HCT116 (cell line): ENCODE measurements at regions not wholly inside any gene's neighbourhood (a gene's known extent, or its start where the extent isn't known, plus 50 kb on each side); places are given as distances from the start of the nearest gene placed in this dataset.

Source experiments
- ATAC-seq: fragments of 200-7000 bp; cut with Tn5 transposase; 2 replicates; pipeline ENCODE4 v1.9.1; 2020; ENCODE audit warnings: mild to moderate bottlenecking, moderate library complexity
- BruUV-seq: library from RNA; stranded (reverse); fragments of 400-500 nt; replicated peaks from 2 replicates; lab custom pipeline; 2021; lab: Mats Ljungman, UMichigan
- CTCF ChIA-PET: fragments of 300-600 bp; sonication (Branson Sonifier 250); formaldehyde crosslinking; loops from one replicate; lab custom pipeline; 2021; ENCODE audit warnings: antibody characterized with exemption; lab: Charles Lee
- POLR2A ChIA-PET: fragments of 300-600, 350-600 bp; sonication (Branson Sonifier 250); formaldehyde crosslinking; loops from one replicate; lab custom pipeline; 2021; ENCODE audit warnings: antibody characterized with exemption; lab: Charles Lee
- RAD21 ChIA-PET, 2 experiments: fragments of 300-600 bp; sonication (Branson Sonifier 250); formaldehyde crosslinking; loops; one replicate each; lab custom pipeline; 2023; ENCODE audit warnings: low total read pairs in 2 of 2; ENCODE audit not compliant: uncharacterized antibody in 2 of 2, unreplicated experiment in 2 of 2, low non-redundant PET in 1 of 2; lab: Charles Lee
- DNase-seq: peaks from one replicate; pipeline ENCODE4 v3.0.0-alpha.2; 2010; ENCODE audit warnings: low read depth, low spot score
- H2AFZ ChIP-seq: fragments of 200-600 bp; shearing (Covaris generic), sonication (generic); 2 replicates; pipeline ENCODE4 v1.6.1; 2017; ENCODE audit warnings: low read depth, mixed run types, mixed read lengths, antibody characterized with exemption, low read length; ENCODE audit not compliant: poor library complexity, severe bottlenecking
- H3K27ac ChIP-seq: 2 replicates; pipeline ENCODE4 v1.5.1; 2012; ENCODE audit warnings: low read depth, low read length
- H3K27me3 ChIP-seq: fragments of 200-600 bp; sonication (generic); 2 replicates; pipeline ENCODE4 v1.6.1; 2016; ENCODE audit warnings: mixed run types, low read length, mixed read lengths; ENCODE audit not compliant: insufficient read depth
- H3K36me3 ChIP-seq, 2 experiments: fragments of 200-500 bp in 1 of 2; fragments of 200-600 bp in 1 of 2; sonication (Bioruptor generic) in 1 of 2; sonication (generic) in 1 of 2; 2 replicates each; pipeline versions ENCODE4 v1.5.1 to v1.6.1; 2014 to 2016; ENCODE audit warnings: low read length in 2 of 2, inconsistent platforms in 1 of 2, mixed read lengths in 1 of 2, mixed run types in 1 of 2; ENCODE audit not compliant: insufficient read depth in 2 of 2, control insufficient read depth in 1 of 2
- H3K4me1 ChIP-seq, 2 experiments: fragments of 200-600 bp in 1 of 2; sonication (generic) in 1 of 2; 2 replicates each; pipeline versions ENCODE4 v1.5.1 to v1.6.1; 2012 to 2017; ENCODE audit warnings: low read length in 2 of 2, inconsistent platforms in 1 of 2, mild to moderate bottlenecking in 1 of 2, mixed read lengths in 1 of 2, mixed run types in 1 of 2, moderate library complexity in 1 of 2; ENCODE audit not compliant: insufficient read depth in 2 of 2, control insufficient read depth in 1 of 2
- H3K4me2 ChIP-seq: fragments of 200-600 bp; sonication (generic); 2 replicates; pipeline ENCODE4 v1.6.1; 2017; ENCODE audit warnings: mixed run types, low read length, mixed read lengths
- H3K4me3 ChIP-seq, 2 experiments: fragments of 200-600 bp in 1 of 2; sonication (generic) in 1 of 2; replicated peaks in 1 of 2; 2 replicates each; pipeline ENCODE4 v1.5.1; 2011 to 2016; ENCODE audit warnings: low read length in 2 of 2, control low read depth in 1 of 2, low read depth in 1 of 2, mild to moderate bottlenecking in 1 of 2, mixed read lengths in 1 of 2, mixed run types in 1 of 2
- H3K79me2 ChIP-seq: fragments of 200-600 bp; sonication (generic); 2 replicates; pipeline ENCODE4 v1.6.1; 2017; ENCODE audit warnings: mild to moderate bottlenecking, mixed run types, low read length, moderate library complexity, mixed read lengths; ENCODE audit not compliant: insufficient read depth
- H3K9ac ChIP-seq: fragments of 200-600 bp; sonication (generic); 2 replicates; pipeline ENCODE4 v1.6.1; 2016; ENCODE audit warnings: low read length, mixed read lengths
- H3K9me2 ChIP-seq: fragments of 200-600 bp; sonication (generic), shearing (Covaris generic); 2 replicates; pipeline ENCODE4 v1.6.1; 2017; ENCODE audit warnings: mixed run types, mild to moderate bottlenecking, moderate library complexity; ENCODE audit not compliant: insufficient read depth
- H3K9me3 ChIP-seq, 2 experiments: fragments of 200-500 bp in 1 of 2; fragments of 200-600 bp in 1 of 2; sonication (Bioruptor generic) in 1 of 2; sonication (generic) in 1 of 2; 2 replicates each; pipeline ENCODE4 v1.6.1; 2014 to 2017; ENCODE audit warnings: low read length in 2 of 2, mixed read lengths in 2 of 2, inconsistent platforms in 1 of 2, low read depth in 1 of 2, mild to moderate bottlenecking in 1 of 2, mixed run types in 1 of 2, moderate library complexity in 1 of 2; ENCODE audit not compliant: control insufficient read depth in 1 of 2, insufficient read depth in 1 of 2
- H4K20me1 ChIP-seq: fragments of 200-600 bp; sonication (generic), shearing (Covaris generic); 2 replicates; pipeline ENCODE4 v1.6.1; 2017; ENCODE audit warnings: mixed run types, mild to moderate bottlenecking, moderate library complexity; ENCODE audit not compliant: insufficient read depth
- CTCF ChIP-seq, 3 experiments: fragments of 200-600 bp in 1 of 3; sonication (generic) in 1 of 3; IDR thresholded peaks in 2 of 3; conservative IDR thresholded peaks in 1 of 3; 2 replicates each; pipeline ENCODE4 v1.5.1; 2012 to 2017; ENCODE audit warnings: low read depth in 2 of 3, low read length in 2 of 3, antibody characterized with exemption in 1 of 3, borderline replicate concordance in 1 of 3, control low read depth in 1 of 3, mild to moderate bottlenecking in 1 of 3, mixed read lengths in 1 of 3, mixed run types in 1 of 3, moderate library complexity in 1 of 3; ENCODE audit not compliant: insufficient read depth in 1 of 3
- ELF1 ChIP-seq: IDR thresholded peaks from 2 replicates; pipeline ENCODE4 v1.6.1; 2012; ENCODE audit warnings: low read depth, borderline replicate concordance
- EZH2 ChIP-seq: fragments of 200-600 bp; sonication (generic); IDR thresholded peaks from 2 replicates; pipeline ENCODE4 v1.6.1; 2017; ENCODE audit warnings: antibody characterized with exemption, mixed run types
- POLR2A ChIP-seq: IDR thresholded peaks from 2 replicates; pipeline ENCODE4 v1.7.0; 2011; ENCODE audit warnings: borderline replicate concordance; ENCODE audit not compliant: insufficient read depth, insufficient read length; ENCODE audit errors: extremely low read depth
- RAD21 ChIP-seq: IDR thresholded peaks from 2 replicates; pipeline ENCODE4 v1.6.1; 2012; ENCODE audit warnings: low read depth, mild to moderate bottlenecking
- SIN3A ChIP-seq: IDR thresholded peaks from 2 replicates; pipeline ENCODE4 v1.6.1; 2012; ENCODE audit warnings: low read depth
- TCF7L2 ChIP-seq: IDR thresholded peaks from 2 replicates; pipeline ENCODE4 v1.7.0; 2011; ENCODE audit warnings: borderline replicate concordance, inconsistent platforms; ENCODE audit not compliant: insufficient read depth, insufficient read length; ENCODE audit errors: extremely low read depth
- YY1 ChIP-seq: IDR thresholded peaks from 2 replicates; pipeline ENCODE4 v1.6.1; 2011; ENCODE audit warnings: low read length, low read depth, moderate library complexity, mild to moderate bottlenecking; ENCODE audit not compliant: insufficient replicate concordance; ENCODE audit errors: extremely low read depth
- ZBTB33 ChIP-seq: IDR thresholded peaks from 2 replicates; pipeline ENCODE4 v1.6.1; 2011; ENCODE audit warnings: mild to moderate bottlenecking, low read length, moderate library complexity; ENCODE audit not compliant: insufficient replicate concordance; ENCODE audit errors: extremely low read depth
- ZFX ChIP-seq: fragments of 450-650 bp; IDR thresholded peaks from 2 replicates; pipeline ENCODE4 v1.6.1; 2017
- ZNF274 ChIP-seq: fragments of 200-500 bp; sonication (Bioruptor generic); IDR thresholded peaks from 2 replicates; pipeline ENCODE4 v1.6.1; 2014; ENCODE audit warnings: mild to moderate bottlenecking, low read depth, low read length, inconsistent platforms
- intact Hi-C: fragments of 100-400 bp; cut with micrococcal nuclease; formaldehyde crosslinking; loops from 2 replicates; pipeline ENCODE4 v1.10.0; 2022
- TF ChIP-seq, protein P1 (sequence below): IDR thresholded peaks from 2 replicates; pipeline ENCODE4 v1.6.1; 2012; ENCODE audit warnings: low read depth

DNA sequence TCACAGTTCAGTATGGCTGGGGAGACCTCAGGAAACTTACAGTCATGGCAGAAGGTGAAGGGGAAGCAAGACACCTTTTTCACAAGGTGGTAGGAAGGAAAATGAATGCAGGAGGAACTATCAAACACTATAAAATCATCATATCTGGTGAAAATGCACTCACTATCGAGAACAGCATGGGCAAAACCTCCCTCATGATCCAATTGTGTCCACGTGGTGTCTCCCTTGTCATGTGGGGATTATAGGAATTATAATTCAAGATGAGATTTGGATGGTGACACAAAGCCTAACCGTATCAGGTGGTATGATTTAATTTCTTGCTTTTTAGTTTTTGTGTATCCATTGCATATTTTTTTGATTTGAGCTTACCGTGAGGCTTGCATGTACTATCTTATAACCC is 133.2 kb upstream of the SYNCRIP start:
- no peak overlapping the region for H3K4me2 ChIP-seq
- CTCF ChIA-PET = no interaction called here
- no peaks in the 10 kb centered on the region for H3K4me1 ChIP-seq
- no peak overlapping the region for H2AFZ ChIP-seq
- no TSS peak for BruUV-seq
- ATAC-seq = peak; percentile 53; the same call in 1 of the 2 replicates
- H3K9me3 ChIP-seq = no peaks in the 10 kb centered on the region
- no peaks in the 10 kb centered on the region for H3K9me2 ChIP-seq
- H3K4me3 ChIP-seq = no peak overlapping the region
- no peaks in the 10 kb centered on the region for H4K20me1 ChIP-seq
- H3K36me3 ChIP-seq = no peaks in the 10 kb centered on the region
- TF ChIP-seq POLR2A = no peak
- TF ChIP-seq RAD21 = peak; percentile 27; the same call in 1 of the 2 replicates
- TF ChIP-seq ELF1 = no peak
- TF ChIP-seq, all 23 proteins: peak for 1
- ChIA-PET RAD21 (no interaction called here), POLR2A (no interaction called here)
- no peak overlapping the region for H3K27ac ChIP-seq
- no peaks in the 10 kb centered on the region; the same call in 1 of the 2 replicates for H3K27me3 ChIP-seq
- intact Hi-C loops = no loop called here
- no peaks in the 10 kb centered on the region for H3K79me2 ChIP-seq
- H3K9ac ChIP-seq = no peak overlapping the region
- no peak for DNase-seq

DNA sequence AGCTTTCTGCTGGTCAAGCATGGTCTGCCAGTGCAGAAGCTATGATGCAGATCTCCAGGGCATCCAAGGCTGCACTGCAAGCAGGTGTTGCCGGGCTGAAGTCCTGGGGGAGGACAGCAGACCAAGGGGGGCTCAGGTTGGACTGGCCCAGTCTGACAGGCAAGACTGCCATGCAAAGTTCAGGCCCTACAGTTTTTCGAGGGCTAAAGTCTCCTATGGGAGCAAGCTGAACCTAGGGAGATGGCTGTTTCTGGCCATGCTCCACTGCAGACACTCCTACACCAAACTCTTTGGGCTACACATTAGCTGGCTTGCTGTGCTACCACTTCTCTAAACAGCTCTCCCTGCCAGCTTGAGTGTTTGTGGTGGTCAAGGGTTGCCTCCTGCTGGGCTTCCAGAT is 130.0 kb upstream of the SYNCRIP start:
- ATAC-seq (no peak), DNase-seq (no peak)
- H3K36me3 ChIP-seq = no peaks in the 10 kb centered on the region
- intact Hi-C loops = no loop called here
- ChIA-PET POLR2A (no interaction called here), RAD21 (no interaction called here), CTCF (no interaction called here)
- H3K79me2 ChIP-seq = no peaks in the 10 kb centered on the region
- no peaks in the 10 kb centered on the region; the same call in 1 of the 2 replicates for H3K27me3 ChIP-seq
- no TSS peak for BruUV-seq
- H4K20me1 ChIP-seq = no peaks in the 10 kb centered on the region
- H3K4me3 ChIP-seq = no peak overlapping the region
- no peak overlapping the region for H3K9ac ChIP-seq
- H3K4me2 ChIP-seq = no peak overlapping the region
- H3K27ac ChIP-seq = no peak overlapping the region
- no peaks in the 10 kb centered on the region for H3K9me3 ChIP-seq
- H3K9me2 ChIP-seq = no peaks in the 10 kb centered on the region
- H2AFZ ChIP-seq = no peak overlapping the region
- H3K4me1 ChIP-seq = no peaks in the 10 kb centered on the region
- TF ChIP-seq CTCF (IDR thresholded peaks at IDR 0.05 in 2 of 3, conservative IDR thresholded peaks at IDR 0.05 in 1 of 3; ENCODE audit: borderline replicate concordance in 1 of 3, insufficient read depth in 1 of 3, low read depth in 2 of 3, low read length in 2 of 3) (no peak), ZBTB33 (no peak), ZNF274 (no peak), ZFX (no peak), YY1 (no peak), ELF1 (no peak), POLR2A (no peak), EZH2 (no peak), SIN3A (no peak), TCF7L2 (no peak)
- TF ChIP-seq, protein P1, sequence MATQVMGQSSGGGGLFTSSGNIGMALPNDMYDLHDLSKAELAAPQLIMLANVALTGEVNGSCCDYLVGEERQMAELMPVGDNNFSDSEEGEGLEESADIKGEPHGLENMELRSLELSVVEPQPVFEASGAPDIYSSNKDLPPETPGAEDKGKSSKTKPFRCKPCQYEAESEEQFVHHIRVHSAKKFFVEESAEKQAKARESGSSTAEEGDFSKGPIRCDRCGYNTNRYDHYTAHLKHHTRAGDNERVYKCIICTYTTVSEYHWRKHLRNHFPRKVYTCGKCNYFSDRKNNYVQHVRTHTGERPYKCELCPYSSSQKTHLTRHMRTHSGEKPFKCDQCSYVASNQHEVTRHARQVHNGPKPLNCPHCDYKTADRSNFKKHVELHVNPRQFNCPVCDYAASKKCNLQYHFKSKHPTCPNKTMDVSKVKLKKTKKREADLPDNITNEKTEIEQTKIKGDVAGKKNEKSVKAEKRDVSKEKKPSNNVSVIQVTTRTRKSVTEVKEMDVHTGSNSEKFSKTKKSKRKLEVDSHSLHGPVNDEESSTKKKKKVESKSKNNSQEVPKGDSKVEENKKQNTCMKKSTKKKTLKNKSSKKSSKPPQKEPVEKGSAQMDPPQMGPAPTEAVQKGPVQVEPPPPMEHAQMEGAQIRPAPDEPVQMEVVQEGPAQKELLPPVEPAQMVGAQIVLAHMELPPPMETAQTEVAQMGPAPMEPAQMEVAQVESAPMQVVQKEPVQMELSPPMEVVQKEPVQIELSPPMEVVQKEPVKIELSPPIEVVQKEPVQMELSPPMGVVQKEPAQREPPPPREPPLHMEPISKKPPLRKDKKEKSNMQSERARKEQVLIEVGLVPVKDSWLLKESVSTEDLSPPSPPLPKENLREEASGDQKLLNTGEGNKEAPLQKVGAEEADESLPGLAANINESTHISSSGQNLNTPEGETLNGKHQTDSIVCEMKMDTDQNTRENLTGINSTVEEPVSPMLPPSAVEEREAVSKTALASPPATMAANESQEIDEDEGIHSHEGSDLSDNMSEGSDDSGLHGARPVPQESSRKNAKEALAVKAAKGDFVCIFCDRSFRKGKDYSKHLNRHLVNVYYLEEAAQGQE = no peak
